PC-3 (cell line): ENCODE measurements at regions not wholly inside any gene's neighbourhood (a gene's known extent, or its start where the extent isn't known, plus 50 kb on each side); places are given as distances from the start of the nearest gene placed in this dataset.

ENCODE experiments used
- EZH2 ChIP-seq: fragments of 300-600 bp; sonication (generic); IDR thresholded peaks from one replicate; pipeline ENCODE4 v1.6.1; 2017; ENCODE audit warnings: antibody characterized with exemption, mild to moderate bottlenecking, low read length; ENCODE audit not compliant: unreplicated experiment
- EZH2phosphoT487 ChIP-seq: fragments of 300-600 bp; sonication (generic); IDR thresholded peaks from 2 replicates; pipeline ENCODE4 v1.6.1; 2018; ENCODE audit warnings: mild to moderate bottlenecking, antibody characterized with exemption, low read length, borderline replicate concordance
- TF ChIP-seq, protein P1 (sequence below): fragments of 300-600 bp; sonication (generic); conservative IDR thresholded peaks from 2 replicates; pipeline ENCODE4 v1.5.1; 2017; ENCODE audit warnings: antibody characterized with exemption, low read depth, mild to moderate bottlenecking, low read length

DNA sequence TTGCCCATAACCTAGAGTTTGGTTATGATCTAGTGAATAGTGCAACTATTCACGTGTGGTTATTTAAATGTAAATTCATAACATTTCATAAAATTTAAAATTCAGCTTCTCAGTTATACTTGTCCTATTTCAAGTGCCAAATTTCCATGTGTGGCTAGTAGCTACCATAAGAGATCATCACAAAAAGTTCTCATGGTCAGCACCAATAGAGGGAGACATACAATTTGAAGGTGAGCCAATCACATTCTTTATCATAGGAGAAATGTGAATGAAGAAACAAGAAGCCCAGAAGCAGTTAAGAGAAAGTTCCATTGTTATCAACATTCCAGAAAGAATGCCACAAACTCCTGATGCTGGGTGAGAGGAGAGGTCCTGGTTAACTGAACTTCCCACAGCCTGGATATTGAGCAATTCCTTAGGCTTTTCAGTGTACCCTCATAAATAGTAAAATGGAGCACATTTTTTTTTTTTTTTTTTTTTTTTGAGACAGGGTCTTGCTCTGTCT lies 892.9 kb upstream of the USP15 start:
- TF ChIP-seq EZH2, result no peak
- TF ChIP-seq, protein P1, sequence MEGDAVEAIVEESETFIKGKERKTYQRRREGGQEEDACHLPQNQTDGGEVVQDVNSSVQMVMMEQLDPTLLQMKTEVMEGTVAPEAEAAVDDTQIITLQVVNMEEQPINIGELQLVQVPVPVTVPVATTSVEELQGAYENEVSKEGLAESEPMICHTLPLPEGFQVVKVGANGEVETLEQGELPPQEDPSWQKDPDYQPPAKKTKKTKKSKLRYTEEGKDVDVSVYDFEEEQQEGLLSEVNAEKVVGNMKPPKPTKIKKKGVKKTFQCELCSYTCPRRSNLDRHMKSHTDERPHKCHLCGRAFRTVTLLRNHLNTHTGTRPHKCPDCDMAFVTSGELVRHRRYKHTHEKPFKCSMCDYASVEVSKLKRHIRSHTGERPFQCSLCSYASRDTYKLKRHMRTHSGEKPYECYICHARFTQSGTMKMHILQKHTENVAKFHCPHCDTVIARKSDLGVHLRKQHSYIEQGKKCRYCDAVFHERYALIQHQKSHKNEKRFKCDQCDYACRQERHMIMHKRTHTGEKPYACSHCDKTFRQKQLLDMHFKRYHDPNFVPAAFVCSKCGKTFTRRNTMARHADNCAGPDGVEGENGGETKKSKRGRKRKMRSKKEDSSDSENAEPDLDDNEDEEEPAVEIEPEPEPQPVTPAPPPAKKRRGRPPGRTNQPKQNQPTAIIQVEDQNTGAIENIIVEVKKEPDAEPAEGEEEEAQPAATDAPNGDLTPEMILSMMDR, result peak; percentile 51
- TF ChIP-seq EZH2phosphoT487, result no peak
